GM18508 (cell line): ENCODE measurements at regions not wholly inside any gene's neighbourhood (a gene's known extent, or its start where the extent isn't known, plus 50 kb on each side); places are given as distances from the start of the nearest gene placed in this dataset.
"Not testable (repeated sequence)": the region's sequence is repeated elsewhere in the genome, so short reads cannot be mapped to it uniquely, and the experiment has no call there.

Source experiments
- ATAC-seq: cut with Tn5 transposase; IDR thresholded peaks from one replicate; pipeline ENCODE4 v1.9.1; 2021; ENCODE audit warnings: moderate number of reproducible peaks; ENCODE audit not compliant: insufficient read depth, unreplicated experiment

- ATAC-seq: no peak
These were observed 249.8 kb upstream of the UBASH3B start for GRCh38 chr11:122405547-122406341.

GRCh38 chr11:122404571-122404970, 251.0 kb upstream of the UBASH3B start:
- ATAC-seq: no peak

- ATAC-seq: not testable (repeated sequence)
These were observed 253.9 kb upstream of the UBASH3B start for GRCh38 chr11:122401581-122401980.

- ATAC-seq: peak; percentile 53
These were observed 256.1 kb upstream of the UBASH3B start for GRCh38 chr11:122399375-122399774.

GRCh38 chr11:122398851-122399250, 256.7 kb upstream of the UBASH3B start:
- no peak for ATAC-seq

GRCh38 chr11:122398167-122398566, 257.4 kb upstream of the UBASH3B start:
- no peak for ATAC-seq

- no peak for ATAC-seq
These were observed 260.2 kb upstream of the UBASH3B start for GRCh38 chr11:122395282-122395681.

- no peak for ATAC-seq
These were observed 261.2 kb upstream of the UBASH3B start for GRCh38 chr11:122394313-122394712.

GRCh38 chr11:122393209-122393860, 262.2 kb upstream of the UBASH3B start:
- no peak for ATAC-seq

GRCh38 chr11:122392508-122392907, 263.0 kb upstream of the UBASH3B start:
- ATAC-seq: no peak

GRCh38 chr11:122391049-122391448, 264.5 kb upstream of the UBASH3B start:
- ATAC-seq: no peak

- ATAC-seq: no peak
These were observed 267.2 kb upstream of the BLID start for GRCh38 chr11:122383186-122383585.

GRCh38 chr11:122375687-122376399, 259.8 kb upstream of the BLID start:
- ATAC-seq: no peak

GRCh38 chr11:122368796-122369195, 252.8 kb upstream of the BLID start:
- no peak for ATAC-seq

GRCh38 chr11:122367809-122368231, 251.8 kb upstream of the BLID start:
- no peak for ATAC-seq

- no peak for ATAC-seq
These were observed 249.8 kb upstream of the BLID start for GRCh38 chr11:122365610-122366360.

- ATAC-seq: no peak
These were observed 247.3 kb upstream of the BLID start for GRCh38 chr11:122363296-122363695.

GRCh38 chr11:122362381-122362780, 246.4 kb upstream of the BLID start:
- no peak for ATAC-seq

- no peak for ATAC-seq
These were observed 244.9 kb upstream of the BLID start for GRCh38 chr11:122360875-122361274.

GRCh38 chr11:122359081-122359571, 243.1 kb upstream of the BLID start:
- ATAC-seq: no peak
